HG03159 (cell line): ENCODE measurements at regions not wholly inside any gene's neighbourhood (a gene's known extent, or its start where the extent isn't known, plus 50 kb on each side); places are given as distances from the start of the nearest gene placed in this dataset.
"Not testable (repeated sequence)": the region's sequence is repeated elsewhere in the genome, so short reads cannot be mapped to it uniquely, and the experiment has no call there.

ENCODE experiments used
- ATAC-seq: cut with Tn5 transposase; IDR thresholded peaks from one replicate; pipeline ENCODE4 v1.9.1; 2021; ENCODE audit warnings: mild to moderate bottlenecking, moderate library complexity; ENCODE audit not compliant: unreplicated experiment

- not testable (repeated sequence) for ATAC-seq
Measured at GRCh38 chr4:121616449-121616848, 80.3 kb downstream of the ANXA5 start.

GRCh38 chr4:121614101-121614500 is 82.7 kb downstream of the ANXA5 start:
- ATAC-seq = no peak

GRCh38 chr4:121599049-121599448 is 97.7 kb downstream of the ANXA5 start:
- ATAC-seq = no peak

GRCh38 chr4:121597346-121597934 is 99.3 kb downstream of the ANXA5 start:
- peak; percentile 67 for ATAC-seq

- ATAC-seq = no peak
Measured at GRCh38 chr4:121594796-121595526, 101.8 kb downstream of the ANXA5 start.

- ATAC-seq = no peak
Measured at GRCh38 chr4:121593760-121594159, 103.0 kb downstream of the ANXA5 start.

GRCh38 chr4:121592257-121592656 is 104.5 kb downstream of the ANXA5 start:
- ATAC-seq = not testable (repeated sequence)

- ATAC-seq = no peak
Measured at GRCh38 chr4:121584836-121585235, 111.9 kb downstream of the ANXA5 start.

- no peak for ATAC-seq
Measured at GRCh38 chr4:121583396-121583795, 113.4 kb downstream of the ANXA5 start.

- ATAC-seq = no peak
Measured at GRCh38 chr4:121582296-121582695, 114.5 kb downstream of the ANXA5 start.

GRCh38 chr4:121575392-121575791 is 121.4 kb downstream of the ANXA5 start:
- ATAC-seq = not testable (repeated sequence)

GRCh38 chr4:121574618-121575017 is 122.2 kb downstream of the ANXA5 start:
- ATAC-seq = no peak

- no peak for ATAC-seq
Measured at GRCh38 chr4:121567748-121568147, 129.0 kb downstream of the ANXA5 start.

- ATAC-seq = no peak
Measured at GRCh38 chr4:121564840-121565375, 131.9 kb downstream of the ANXA5 start.

- no peak for ATAC-seq
Measured at GRCh38 chr4:121562811-121563210, 134.0 kb downstream of the ANXA5 start.

GRCh38 chr4:121555315-121556107 is 141.3 kb downstream of the ANXA5 start:
- no peak for ATAC-seq

- no peak for ATAC-seq
Measured at GRCh38 chr4:121554382-121554781, 142.4 kb downstream of the ANXA5 start.

- ATAC-seq = no peak
Measured at GRCh38 chr4:121551881-121552280, 144.9 kb downstream of the ANXA5 start.

- ATAC-seq = no peak
Measured at GRCh38 chr4:121551271-121551670, 145.5 kb downstream of the ANXA5 start.

GRCh38 chr4:121541696-121542095 is 155.1 kb downstream of the ANXA5 start:
- ATAC-seq = no peak

GRCh38 chr4:121535351-121535750 is 154.5 kb upstream of the QRFPR start:
- no peak for ATAC-seq

GRCh38 chr4:121534187-121534586 is 153.4 kb upstream of the QRFPR start:
- no peak for ATAC-seq
